GM12891 (cell line): ENCODE measurements at regions not wholly inside any gene's neighbourhood (a gene's known extent, or its start where the extent isn't known, plus 50 kb on each side); places are given as distances from the start of the nearest gene placed in this dataset.

ENCODE experiments used
- PAX5 ChIP-seq: IDR thresholded peaks from 2 replicates; pipeline ENCODE4 v1.6.1; 2011; ENCODE audit warnings: low read length, moderate library complexity, mild to moderate bottlenecking; ENCODE audit not compliant: insufficient read depth, severe bottlenecking
- POLR2A ChIP-seq: IDR thresholded peaks from 2 replicates; pipeline ENCODE4 v1.6.1; 2011; ENCODE audit warnings: low read depth, low read length, control low read depth
- POLR2AphosphoS5 ChIP-seq: IDR thresholded peaks from 2 replicates; pipeline ENCODE4 v1.6.1; 2011; ENCODE audit warnings: low read depth, low read length, control low read depth
- TAF1 ChIP-seq: IDR thresholded peaks from 2 replicates; pipeline ENCODE4 v1.6.1; 2011; ENCODE audit warnings: low read depth, low read length, control low read depth

DNA sequence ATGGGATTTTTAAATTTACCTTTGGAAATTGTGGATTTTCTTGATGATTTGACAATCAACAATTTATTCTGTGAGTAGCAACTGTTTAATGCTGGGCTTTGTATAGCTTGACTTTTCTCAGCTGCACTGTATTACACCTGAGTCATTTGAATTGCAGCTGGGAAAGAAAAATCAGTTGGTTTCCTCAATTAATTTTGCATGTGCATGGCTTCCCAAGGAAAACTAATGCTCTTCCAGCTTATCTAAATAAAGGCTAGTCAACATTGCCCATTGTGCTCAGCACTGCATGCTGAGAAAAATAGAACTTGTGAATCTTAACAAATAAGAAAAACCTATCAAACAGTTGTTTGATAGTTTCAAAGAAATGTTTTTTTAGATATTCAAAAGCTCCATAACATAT is 268.3 kb upstream of the CDH20 start:
- TF ChIP-seq POLR2A (no peak), POLR2AphosphoS5 (no peak), PAX5 (no peak), TAF1 (no peak)
